Left ventricle myocardium superior (tissue), 1 donor: ENCODE measurements at regions not wholly inside any gene's neighbourhood (a gene's known extent, or its start where the extent isn't known, plus 50 kb on each side); places are given as distances from the start of the nearest gene placed in this dataset.
A peak's percentile ranks its signal among the peaks of the same experiment; 100 is the strongest.

Experiments used
- ATAC-seq: fragments of 200-7000 bp; cut with Tn5 transposase; one replicate; pipeline ENCODE4 v1.9.1; 2020; ENCODE audit warnings: mild to moderate bottlenecking, moderate library complexity
- DNase-seq: peaks from one replicate; pipeline ENCODE4 v3.0.0-alpha.2; 2020
- intact Hi-C: fragments of 100-400 bp; cut with micrococcal nuclease; formaldehyde crosslinking; loops from one replicate; pipeline ENCODE4 v1.11.0; 2022
- donor health status: DM: no; HTN: yes; CAD: no; lungs with severe emphysema.

- intact Hi-C loops: no loop called here
- no peak for ATAC-seq
- no peak for DNase-seq
Observed at GRCh38 chr4:181225616-181226261, 1017.5 kb upstream of the TENM3 start.

- DNase-seq (no peak), ATAC-seq (no peak)
- intact Hi-C loops: no loop called here
Observed at GRCh38 chr4:181234951-181235680, 1008.1 kb upstream of the TENM3 start.

DNA sequence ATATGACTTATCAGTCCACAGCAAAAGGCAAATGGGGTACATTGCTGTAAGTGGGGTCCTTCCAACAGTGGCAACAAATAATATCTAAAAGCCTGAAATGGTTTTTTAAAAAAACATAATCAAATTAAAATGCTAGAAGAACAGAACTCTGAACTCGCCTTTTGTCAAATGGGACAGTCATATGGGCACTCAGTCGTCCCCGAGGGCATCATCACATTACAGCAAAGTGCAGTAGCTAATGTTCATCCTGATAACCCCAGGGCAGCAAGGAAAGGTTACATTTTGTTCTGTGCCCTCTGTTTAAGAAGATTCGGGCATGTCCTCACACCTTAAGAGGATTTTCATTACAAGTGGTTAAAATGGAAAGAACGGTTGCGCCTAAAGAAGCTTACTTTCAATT lies 997.9 kb upstream of the TENM3 start:
- DNase-seq (no peak), ATAC-seq (no peak)
- intact Hi-C loops: no loop called here

- ATAC-seq: no peak
- DNase-seq: no peak
- intact Hi-C loops: no loop called here
Observed at GRCh38 chr4:181249031-181249430, 994.2 kb upstream of the TENM3 start.

GRCh38 chr4:181254771-181255170 lies 988.4 kb upstream of the TENM3 start:
- DNase-seq (no peak), ATAC-seq (no peak)
- intact Hi-C loops: no loop called here

DNA sequence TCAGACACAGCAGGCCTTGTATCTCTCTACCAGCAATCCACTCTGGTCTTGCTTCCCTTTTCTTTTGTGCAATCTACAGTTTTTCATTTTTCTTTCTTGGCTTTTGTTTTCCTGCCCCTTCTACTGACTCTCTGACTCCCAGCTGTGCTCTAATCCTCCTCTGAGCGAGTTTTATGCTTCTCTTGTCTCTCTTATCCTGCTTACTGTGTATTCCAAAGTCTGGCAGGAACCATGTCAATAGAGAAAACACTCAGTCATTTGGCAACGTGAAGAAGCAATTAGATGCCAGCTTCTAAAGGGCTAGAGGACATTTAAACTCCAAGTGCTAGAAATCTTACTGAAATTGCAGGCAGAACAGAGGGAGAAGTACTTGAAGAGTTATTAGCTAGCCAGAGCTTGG lies 984.6 kb upstream of the TENM3 start:
- intact Hi-C loops: no loop called here
- DNase-seq (no peak), ATAC-seq (no peak)

GRCh38 chr4:181259081-181259709 lies 984.0 kb upstream of the TENM3 start:
- DNase-seq: no peak
- intact Hi-C loops: no loop called here
- ATAC-seq: no peak

GRCh38 chr4:181261279-181261678 lies 981.9 kb upstream of the TENM3 start:
- intact Hi-C loops: loop anchor here (5.0 kb wide), 1 partner anchor 266 kb away; no protein-coding TSS in a partner anchor
- ATAC-seq: peak; percentile 50
- no peak for DNase-seq

GRCh38 chr4:181264893-181265292 lies 978.3 kb upstream of the TENM3 start:
- intact Hi-C loops: loop anchor here (5.0 kb wide), 1 partner anchor 262 kb away; no protein-coding TSS in a partner anchor
- ATAC-seq (peak; percentile 94), DNase-seq (peak; percentile 41)

DNA sequence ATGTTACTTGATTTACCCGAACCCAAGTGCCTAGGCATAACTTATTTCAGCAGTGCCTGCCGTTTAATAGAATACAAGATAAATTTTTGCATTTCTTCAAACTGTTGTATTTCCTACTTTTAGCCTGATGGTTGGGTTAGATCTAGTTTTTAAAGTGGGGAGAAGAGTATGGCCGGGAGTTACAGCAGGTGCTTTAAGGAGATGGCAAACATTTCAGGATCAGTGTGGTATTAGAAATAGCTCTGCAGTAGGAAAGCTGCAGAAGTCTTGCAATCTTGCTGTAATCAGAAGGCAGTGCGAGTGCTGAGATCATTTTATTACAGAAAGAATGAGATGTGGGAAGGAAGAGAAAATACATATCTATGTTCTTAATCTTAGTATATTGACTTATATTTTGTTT lies 977.8 kb upstream of the TENM3 start:
- no peak for DNase-seq
- ATAC-seq: peak; percentile 51
- intact Hi-C loops: no loop called here

GRCh38 chr4:181271116-181271640 lies 972.0 kb upstream of the TENM3 start:
- ATAC-seq: peak; percentile 27
- intact Hi-C loops: no loop called here
- no peak for DNase-seq

DNA sequence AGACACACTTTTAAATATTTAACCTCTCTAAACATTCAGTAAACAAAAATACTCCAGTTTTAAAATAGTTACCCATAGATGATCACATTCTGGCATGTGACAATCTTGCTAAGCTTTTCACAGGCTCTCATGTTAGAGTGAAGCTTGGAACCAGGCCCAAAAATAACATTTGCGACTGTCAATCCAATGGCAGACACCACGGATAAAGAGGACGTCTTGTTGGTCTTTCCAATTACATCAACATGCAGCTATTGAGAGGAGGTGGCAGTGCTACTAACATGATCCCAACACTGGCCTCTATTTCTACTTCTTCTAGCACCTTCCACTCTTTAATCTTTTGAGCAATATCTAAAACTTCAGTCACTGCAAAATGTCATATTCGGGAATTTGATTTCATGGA lies 970.8 kb upstream of the TENM3 start:
- peak; percentile 96 for ATAC-seq
- DNase-seq: no peak

DNA sequence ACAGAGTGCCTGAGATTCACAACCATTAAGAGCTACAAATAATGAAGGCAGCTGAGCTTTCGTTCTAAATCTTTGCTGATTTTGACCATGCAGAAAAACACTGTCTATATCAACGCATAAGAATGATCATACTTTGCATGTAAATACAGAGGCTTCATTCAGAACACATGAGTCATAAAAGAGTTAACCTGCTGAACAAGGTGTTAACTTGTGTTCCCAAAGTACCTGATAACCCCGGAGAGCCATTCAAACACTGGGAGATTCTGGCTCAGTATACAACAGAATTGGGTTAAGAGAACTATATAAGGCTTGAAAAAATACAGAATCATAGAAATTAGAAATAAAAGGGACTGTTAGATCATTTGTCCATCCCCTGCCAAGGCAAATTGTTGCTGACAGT lies 964.3 kb upstream of the TENM3 start:
- intact Hi-C loops: no loop called here
- ATAC-seq (no peak), DNase-seq (no peak)

More for the DNA sequence above, 970.8 kb upstream of the TENM3 start:
- intact Hi-C loops: no loop called here

GRCh38 chr4:181281451-181281850 lies 961.8 kb upstream of the TENM3 start:
- ATAC-seq: no peak
- no peak for DNase-seq
- intact Hi-C loops: no loop called here

DNA sequence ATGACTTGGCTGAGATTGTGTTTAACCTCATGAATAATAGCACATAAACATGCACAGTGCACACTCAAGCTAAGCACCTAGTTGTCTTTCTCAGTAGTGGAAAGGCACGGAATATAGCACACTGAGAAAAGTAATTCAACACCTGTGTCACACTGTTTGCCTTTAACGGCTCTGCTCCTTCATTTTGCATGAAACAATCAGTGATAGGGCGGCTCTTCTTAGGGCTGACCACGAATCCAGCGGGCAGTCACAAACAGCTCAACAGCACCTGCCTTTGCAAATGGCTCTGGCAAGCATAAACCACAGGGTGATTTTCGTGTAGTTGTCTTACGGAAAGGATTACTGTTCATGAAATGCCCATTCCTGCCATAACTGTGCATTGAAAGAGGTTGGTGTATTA lies 954.0 kb upstream of the TENM3 start:
- ATAC-seq (no peak), DNase-seq (no peak)
- intact Hi-C loops: no loop called here

GRCh38 chr4:181291615-181292014 lies 951.6 kb upstream of the TENM3 start:
- DNase-seq: no peak
- ATAC-seq: no peak
- intact Hi-C loops: no loop called here

GRCh38 chr4:181293014-181293413 lies 950.2 kb upstream of the TENM3 start:
- ATAC-seq (peak; percentile 70), DNase-seq (no peak)
- intact Hi-C loops: no loop called here

DNA sequence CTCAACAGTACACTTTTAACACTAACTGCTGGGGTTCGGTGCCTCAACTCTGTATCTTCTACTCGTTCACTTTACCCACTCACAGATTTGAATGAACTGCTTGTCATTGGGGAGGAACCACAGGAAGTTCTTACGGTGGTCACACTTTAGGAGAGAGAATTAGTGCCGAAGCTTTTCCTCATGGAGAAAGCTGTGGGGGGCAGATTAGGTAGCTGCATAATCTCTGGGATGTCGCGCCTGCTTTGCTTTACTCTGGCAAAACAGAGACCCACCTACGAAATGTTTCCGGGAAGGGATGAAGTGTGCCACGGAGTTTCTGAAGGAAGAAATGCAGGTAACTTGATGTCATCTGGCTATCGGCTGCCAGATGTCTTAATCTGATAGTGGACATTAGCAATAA lies 949.7 kb upstream of the TENM3 start:
- DNase-seq: no peak
- intact Hi-C loops: no loop called here
- no peak for ATAC-seq

GRCh38 chr4:181294421-181294820 lies 948.8 kb upstream of the TENM3 start:
- intact Hi-C loops: no loop called here
- peak; percentile 80 for ATAC-seq
- DNase-seq: no peak
